ENCODE measurements at regions not wholly inside any gene's neighbourhood (a gene's known extent, or its start where the extent isn't known, plus 50 kb on each side); places are given as distances from the start of the nearest gene placed in this dataset.

- Histone ChIP-seq H3K4me3 (ENCODE audit: low read length in 3 of 3) (no peak overlapping the region), H3K4me1 (ENCODE audit: control insufficient read depth in 2 of 3, insufficient read depth in 2 of 3, low read depth in 1 of 3, low read length in 3 of 3) (peaks cover 0 to 2% (median 0%) of the 10 kb centered on the region in 3 donors), H3K9me3 (ENCODE audit: control insufficient read depth in 2 of 3, insufficient read depth in 1 of 3, low read length in 3 of 3) (no peaks in the 10 kb centered on the region), H3K27me3 (ENCODE audit: control insufficient read depth, insufficient read depth, low read length) (no peaks in the 10 kb centered on the region), H3K36me3 (ENCODE audit: control insufficient read depth in 2 of 3, insufficient read depth in 3 of 3, low read length in 3 of 3) (no peaks in the 10 kb centered on the region), H3K27ac (ENCODE audit: low read depth in 2 of 2, low read length in 2 of 2) (no peak overlapping the region), H3K9ac (ENCODE audit: low read length in 3 of 3) (no peak overlapping the region)
- intact Hi-C loops (cut with DNase I): no loop called here
- TF ChIP-seq, protein P1, sequence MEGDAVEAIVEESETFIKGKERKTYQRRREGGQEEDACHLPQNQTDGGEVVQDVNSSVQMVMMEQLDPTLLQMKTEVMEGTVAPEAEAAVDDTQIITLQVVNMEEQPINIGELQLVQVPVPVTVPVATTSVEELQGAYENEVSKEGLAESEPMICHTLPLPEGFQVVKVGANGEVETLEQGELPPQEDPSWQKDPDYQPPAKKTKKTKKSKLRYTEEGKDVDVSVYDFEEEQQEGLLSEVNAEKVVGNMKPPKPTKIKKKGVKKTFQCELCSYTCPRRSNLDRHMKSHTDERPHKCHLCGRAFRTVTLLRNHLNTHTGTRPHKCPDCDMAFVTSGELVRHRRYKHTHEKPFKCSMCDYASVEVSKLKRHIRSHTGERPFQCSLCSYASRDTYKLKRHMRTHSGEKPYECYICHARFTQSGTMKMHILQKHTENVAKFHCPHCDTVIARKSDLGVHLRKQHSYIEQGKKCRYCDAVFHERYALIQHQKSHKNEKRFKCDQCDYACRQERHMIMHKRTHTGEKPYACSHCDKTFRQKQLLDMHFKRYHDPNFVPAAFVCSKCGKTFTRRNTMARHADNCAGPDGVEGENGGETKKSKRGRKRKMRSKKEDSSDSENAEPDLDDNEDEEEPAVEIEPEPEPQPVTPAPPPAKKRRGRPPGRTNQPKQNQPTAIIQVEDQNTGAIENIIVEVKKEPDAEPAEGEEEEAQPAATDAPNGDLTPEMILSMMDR (IDR thresholded peaks at IDR 0.05; ENCODE audit: borderline replicate concordance, extremely low read depth, insufficient read depth): no peak
- DNase-seq (no peak), FAIRE-seq (no peak)
These were observed 280.9 kb downstream of the FGFR2 start for GRCh38 chr10:121317374-121317773.

DNA sequence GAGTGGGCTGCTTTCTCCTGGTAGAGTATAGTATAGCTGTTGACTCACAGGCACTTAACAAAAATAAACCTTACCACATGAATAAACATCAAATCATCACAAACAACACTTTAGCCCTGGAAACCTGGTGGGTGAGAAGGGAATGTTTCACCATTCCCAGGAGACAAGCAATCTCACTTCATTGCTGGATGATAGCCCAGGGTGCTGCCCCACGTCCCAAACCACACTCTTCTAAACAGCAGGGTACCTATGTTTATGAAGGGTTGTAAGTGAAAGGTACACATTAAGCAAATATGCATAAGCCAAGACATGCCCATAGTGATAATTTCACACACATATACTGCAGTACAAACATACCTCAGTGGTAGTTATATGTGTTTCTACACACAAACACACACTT lies 276.2 kb downstream of the FGFR2 start:
- TF ChIP-seq, protein P1 (IDR thresholded peaks at IDR 0.05; ENCODE audit: borderline replicate concordance, extremely low read depth, insufficient read depth): no peak
- Histone ChIP-seq H3K4me1 (ENCODE audit: control insufficient read depth in 2 of 3, insufficient read depth in 2 of 3, low read depth in 1 of 3, low read length in 3 of 3) (no peaks in the 10 kb centered on the region), H3K27me3 (ENCODE audit: control insufficient read depth, insufficient read depth, low read length) (no peaks in the 10 kb centered on the region), H3K27ac (ENCODE audit: low read depth in 2 of 2, low read length in 2 of 2) (no peak overlapping the region), H3K4me3 (ENCODE audit: low read length in 3 of 3) (no peak overlapping the region), H3K9ac (ENCODE audit: low read length in 3 of 3) (no peak overlapping the region), H3K9me3 (ENCODE audit: control insufficient read depth in 2 of 3, insufficient read depth in 1 of 3, low read length in 3 of 3) (no peaks in the 10 kb centered on the region), H3K36me3 (ENCODE audit: control insufficient read depth in 2 of 3, insufficient read depth in 3 of 3, low read length in 3 of 3) (no peaks in the 10 kb centered on the region)
- FAIRE-seq (no peak), DNase-seq (no peak)
- intact Hi-C loops (cut with DNase I): no loop called here

GRCh38 chr10:121322776-121323175 lies 275.5 kb downstream of the FGFR2 start:
- intact Hi-C loops (cut with DNase I): no loop called here
- H3K27me3 ChIP-seq (ENCODE audit: control insufficient read depth, insufficient read depth, low read length): no peaks in the 10 kb centered on the region

More at GRCh38 chr10:121322776-121323175, 275.5 kb downstream of the FGFR2 start:
- Histone ChIP-seq H3K4me1 (ENCODE audit: control insufficient read depth in 2 of 3, insufficient read depth in 2 of 3, low read depth in 1 of 3, low read length in 3 of 3) (no peaks in the 10 kb centered on the region), H3K9me3 (ENCODE audit: control insufficient read depth in 2 of 3, insufficient read depth in 1 of 3, low read length in 3 of 3) (no peaks in the 10 kb centered on the region), H3K9ac (ENCODE audit: low read length in 3 of 3) (no peak overlapping the region), H3K4me3 (ENCODE audit: low read length in 3 of 3) (no peak overlapping the region), H3K36me3 (ENCODE audit: control insufficient read depth in 2 of 3, insufficient read depth in 3 of 3, low read length in 3 of 3) (no peaks in the 10 kb centered on the region), H3K27ac (ENCODE audit: low read depth in 2 of 2, low read length in 2 of 2) (no peak overlapping the region)
- DNase-seq (no peak), FAIRE-seq (no peak)
- TF ChIP-seq, protein P1 (IDR thresholded peaks at IDR 0.05; ENCODE audit: borderline replicate concordance, extremely low read depth, insufficient read depth): no peak

All from kidney (tissue), 13 donors.